ENCODE measurements at regions not wholly inside any gene's neighbourhood (a gene's known extent, or its start where the extent isn't known, plus 50 kb on each side); places are given as distances from the start of the nearest gene placed in this dataset.
A peak's percentile ranks its signal among the peaks of the same experiment; 100 is the strongest.
"Not testable (repeated sequence)": the region's sequence is repeated elsewhere in the genome, so short reads cannot be mapped to it uniquely, and the experiment has no call there.

DNA sequence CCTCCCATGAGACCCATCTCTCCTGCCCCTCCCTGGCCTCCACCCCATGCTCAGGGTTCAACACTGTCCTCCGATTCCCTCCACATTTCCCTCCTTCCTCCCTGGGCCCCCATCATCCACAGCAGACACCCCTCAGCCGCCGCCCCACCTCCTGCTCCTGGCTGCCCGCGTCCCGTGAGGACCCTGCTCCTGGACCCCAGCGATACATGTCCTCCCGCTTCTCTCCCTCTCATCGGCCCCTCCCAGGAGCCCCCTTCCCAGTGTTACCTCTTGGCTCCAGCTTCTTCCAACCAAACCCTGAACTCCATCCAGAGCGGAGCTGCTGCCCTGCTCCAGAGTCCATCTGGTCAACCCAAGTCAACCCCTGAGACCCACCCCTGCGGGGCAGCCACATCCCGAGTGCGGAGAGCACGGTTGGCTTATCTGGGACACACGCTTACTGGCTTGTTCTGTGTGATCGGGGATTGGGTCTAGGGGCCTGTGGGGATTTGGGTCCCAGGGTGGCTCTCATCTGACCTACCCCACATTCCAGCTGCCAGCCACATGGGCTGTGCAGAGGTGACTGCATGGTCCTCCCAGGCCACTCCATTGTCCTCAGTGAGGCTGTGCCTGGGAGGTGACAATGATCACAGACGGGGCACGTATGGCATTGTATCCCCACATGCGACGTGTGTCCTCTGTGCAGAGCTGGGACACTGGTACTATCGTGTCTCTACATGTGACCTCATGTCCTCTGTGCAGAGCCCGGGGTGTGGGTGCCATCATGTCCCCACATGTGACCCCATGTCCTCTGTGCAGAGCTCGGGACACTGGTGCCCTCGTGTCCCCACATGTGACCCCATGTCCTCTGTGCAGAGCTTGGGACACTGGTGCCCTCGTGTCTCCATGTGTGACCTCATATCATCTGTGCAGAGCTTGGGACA, 333.6 kb downstream of the ADGRD1 start:
- H3K27ac Mint-ChIP-seq (ENCODE audit: unreplicated experiment): peak overlapping the region; percentile 87
- DNase-seq (ENCODE audit: low read depth, low spot score): no peak
- no peaks in the 10 kb centered on the region for H3K27me3 Mint-ChIP-seq (ENCODE audit: low read depth)
- TF ChIP-seq CTCF (conservative IDR thresholded peaks at IDR 0.05): no peak
- peaks cover 3% of the 10 kb centered on the region for H3K9me3 Mint-ChIP-seq
- no peak overlapping the region for H3K4me3 Mint-ChIP-seq
- peaks cover 23% of the 10 kb centered on the region for H3K4me1 Mint-ChIP-seq
- H3K36me3 Mint-ChIP-seq (ENCODE audit: low read depth): no peaks in the 10 kb centered on the region

DNA sequence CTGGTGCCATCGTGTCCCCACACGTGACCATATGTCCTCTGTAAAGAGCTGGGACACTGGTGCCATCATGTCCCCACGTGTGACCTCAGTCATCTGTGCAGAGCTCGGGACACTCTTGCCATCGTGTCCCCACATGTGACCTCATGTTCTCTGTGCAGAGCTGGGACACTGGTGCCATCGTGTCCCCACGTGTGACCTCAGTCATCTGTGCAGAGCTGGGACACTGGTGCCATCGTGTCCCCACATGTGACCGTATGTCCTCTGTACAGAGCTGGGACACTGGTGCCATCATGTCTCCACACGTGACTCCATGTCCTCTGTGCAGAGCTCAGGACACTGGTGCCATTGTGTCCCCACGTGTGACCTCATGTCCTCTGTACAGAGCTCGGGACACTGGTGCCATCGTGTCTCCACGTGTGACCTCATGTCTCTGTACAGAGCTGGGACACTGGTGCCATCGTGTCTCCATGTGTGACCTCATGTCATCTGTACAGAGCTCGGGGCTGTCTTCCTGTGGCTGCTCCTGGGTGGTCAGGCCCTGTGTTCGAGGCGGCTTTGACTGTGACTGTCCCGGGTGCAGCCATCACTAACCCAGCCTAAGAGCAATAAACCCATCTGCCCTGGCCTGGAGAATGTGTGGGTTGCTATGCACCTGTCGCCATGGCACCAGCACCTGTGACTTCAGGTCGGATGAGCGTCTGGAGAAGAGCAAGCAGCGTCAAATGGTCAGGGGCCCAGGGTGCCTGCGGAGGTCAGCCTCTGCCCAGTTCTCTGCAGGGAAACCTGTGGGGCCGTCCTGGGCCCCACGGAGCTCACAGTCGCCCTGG, 334.4 kb downstream of the ADGRD1 start:
- peaks cover 30% of the 10 kb centered on the region for H3K4me1 Mint-ChIP-seq
- no peak for DNase-seq (ENCODE audit: low read depth, low spot score)
- H3K9me3 Mint-ChIP-seq: peaks cover 3% of the 10 kb centered on the region
- no peak overlapping the region for H3K4me3 Mint-ChIP-seq
- H3K27ac Mint-ChIP-seq (ENCODE audit: unreplicated experiment): peak overlapping the region; percentile 87
- no peak for TF ChIP-seq CTCF (conservative IDR thresholded peaks at IDR 0.05)
- H3K27me3 Mint-ChIP-seq (ENCODE audit: low read depth): no peaks in the 10 kb centered on the region
- H3K36me3 Mint-ChIP-seq (ENCODE audit: low read depth): no peaks in the 10 kb centered on the region

- not testable (repeated sequence) for H3K27me3 Mint-ChIP-seq (ENCODE audit: low read depth); H3K36me3 Mint-ChIP-seq (ENCODE audit: low read depth); H3K4me3 Mint-ChIP-seq; H3K27ac Mint-ChIP-seq (ENCODE audit: unreplicated experiment); DNase-seq (ENCODE audit: low read depth, low spot score); H3K9me3 Mint-ChIP-seq
- peaks cover 26% of the 10 kb centered on the region for H3K4me1 Mint-ChIP-seq
Observed at GRCh38 chr12:131288765-131289695, 335.3 kb downstream of the ADGRD1 start.

DNA sequence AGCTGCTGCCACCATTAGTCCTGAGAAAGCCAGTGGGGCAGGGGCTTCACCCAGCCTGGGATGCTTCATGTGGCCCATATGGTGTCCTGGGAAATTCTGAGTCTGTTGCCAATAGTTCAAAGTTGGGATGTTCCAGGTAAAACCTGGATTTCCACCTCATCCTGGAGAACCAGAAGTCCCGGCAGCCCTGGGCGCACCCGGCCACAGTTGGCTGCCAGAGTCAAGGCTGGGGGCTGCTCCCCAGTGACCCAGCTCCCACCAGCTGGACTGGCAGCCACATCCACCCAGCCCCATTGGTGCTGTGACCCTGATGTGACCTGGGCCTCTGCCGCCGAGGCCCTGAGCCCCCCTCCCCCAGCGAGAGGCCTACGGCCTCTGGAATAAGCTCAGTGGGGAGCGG, 336.1 kb downstream of the ADGRD1 start:
- H3K4me3 Mint-ChIP-seq; H3K27me3 Mint-ChIP-seq (ENCODE audit: low read depth): not testable (repeated sequence)

DNA sequence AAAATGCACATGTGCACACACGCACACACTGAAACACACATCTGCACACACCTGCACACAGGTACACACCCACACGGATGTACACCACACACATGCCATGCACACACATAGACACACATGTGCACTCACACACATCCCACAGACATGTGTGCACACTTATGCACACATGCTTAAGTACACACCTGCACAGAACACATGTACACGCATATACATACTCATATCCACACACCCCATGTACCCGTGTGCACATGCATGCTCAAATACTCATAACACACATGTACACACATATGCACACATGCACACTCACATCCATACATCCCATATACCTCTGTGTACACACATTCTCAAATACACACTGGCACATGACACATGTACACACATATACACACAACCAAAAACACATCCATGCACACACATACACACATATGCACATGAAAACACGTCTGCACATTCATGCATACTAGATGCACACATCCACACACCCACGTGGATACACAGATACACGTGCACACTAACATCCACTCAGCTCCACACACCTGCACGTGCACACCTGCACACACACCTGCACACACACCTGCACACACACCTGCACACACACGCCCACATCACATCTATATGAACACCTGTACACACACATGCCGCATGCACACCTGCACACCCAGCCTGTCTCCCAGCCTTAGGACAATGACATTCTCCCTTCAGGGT, 336.7 kb downstream of the ADGRD1 start:
- no peak overlapping the region for H3K27ac Mint-ChIP-seq (ENCODE audit: unreplicated experiment)
- H3K4me3 Mint-ChIP-seq: no peak overlapping the region
- H3K27me3 Mint-ChIP-seq (ENCODE audit: low read depth): no peaks in the 10 kb centered on the region
- no peak for TF ChIP-seq CTCF (conservative IDR thresholded peaks at IDR 0.05)
- H3K4me1 Mint-ChIP-seq: peaks cover 32% of the 10 kb centered on the region
- H3K36me3 Mint-ChIP-seq (ENCODE audit: low read depth): no peaks in the 10 kb centered on the region
- no peaks in the 10 kb centered on the region for H3K9me3 Mint-ChIP-seq
- no peak for DNase-seq (ENCODE audit: low read depth, low spot score)

More for the DNA sequence above, 336.1 kb downstream of the ADGRD1 start:
- not testable (repeated sequence) for H3K9me3 Mint-ChIP-seq; H3K27ac Mint-ChIP-seq (ENCODE audit: unreplicated experiment); H3K36me3 Mint-ChIP-seq (ENCODE audit: low read depth); DNase-seq (ENCODE audit: low read depth, low spot score)
- peaks cover 32% of the 10 kb centered on the region for H3K4me1 Mint-ChIP-seq

GRCh38 chr12:131293071-131294015, 339.6 kb downstream of the ADGRD1 start:
- H3K9me3 Mint-ChIP-seq; H3K27me3 Mint-ChIP-seq (ENCODE audit: low read depth); DNase-seq (ENCODE audit: low read depth, low spot score); H3K36me3 Mint-ChIP-seq (ENCODE audit: low read depth); H3K4me3 Mint-ChIP-seq: not testable (repeated sequence)
- Mint-ChIP-seq H3K4me1 (peaks cover 32% of the 10 kb centered on the region), H3K27ac (ENCODE audit: unreplicated experiment) (peak overlapping the region; percentile 57)

DNA sequence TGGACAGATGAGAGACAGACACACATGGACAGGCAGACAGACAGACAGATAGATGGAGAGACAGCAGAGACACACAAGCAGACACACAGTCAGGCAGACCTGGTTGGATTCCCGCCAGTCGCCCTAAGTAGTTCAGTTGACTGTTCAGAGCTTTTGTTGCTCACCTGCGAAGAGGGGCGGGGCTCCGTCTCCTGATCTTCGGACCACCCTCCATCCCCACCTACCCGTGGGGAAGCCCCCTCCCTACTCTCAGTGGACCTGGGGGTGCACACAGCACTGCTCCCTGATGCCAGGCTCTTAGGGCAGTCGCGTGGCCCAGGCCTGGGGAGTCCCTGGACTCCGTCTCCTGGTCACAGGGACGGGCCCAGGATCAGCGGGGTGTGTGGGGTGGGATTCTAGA, 341.0 kb downstream of the ADGRD1 start:
- H3K27me3 Mint-ChIP-seq (ENCODE audit: low read depth); H3K4me3 Mint-ChIP-seq; H3K36me3 Mint-ChIP-seq (ENCODE audit: low read depth); DNase-seq (ENCODE audit: low read depth, low spot score); H3K9me3 Mint-ChIP-seq; H3K27ac Mint-ChIP-seq (ENCODE audit: unreplicated experiment): not testable (repeated sequence)
- H3K4me1 Mint-ChIP-seq: peaks cover 32% of the 10 kb centered on the region

DNA sequence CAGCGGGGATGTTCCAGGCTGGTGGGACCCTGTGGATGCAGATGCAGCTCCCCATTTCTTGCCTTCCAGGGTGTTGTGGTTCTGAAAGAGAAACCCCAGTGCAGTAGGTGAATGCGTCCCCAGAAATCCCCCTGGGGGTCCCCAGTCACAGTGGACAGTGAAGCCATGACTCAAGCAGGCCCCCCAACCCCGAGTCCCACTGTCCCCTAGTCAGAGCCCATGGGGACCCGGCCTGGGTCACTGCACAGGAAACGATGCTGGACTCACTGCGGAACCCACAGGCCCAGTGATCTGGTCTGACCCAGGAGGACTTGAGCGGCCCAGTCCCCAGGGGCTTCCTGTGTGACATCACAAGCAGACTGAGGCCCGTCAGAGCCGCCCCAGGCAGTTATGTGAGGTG, 341.4 kb downstream of the ADGRD1 start:
- H3K27ac Mint-ChIP-seq (ENCODE audit: unreplicated experiment); DNase-seq (ENCODE audit: low read depth, low spot score); H3K36me3 Mint-ChIP-seq (ENCODE audit: low read depth); H3K4me3 Mint-ChIP-seq; H3K9me3 Mint-ChIP-seq; H3K27me3 Mint-ChIP-seq (ENCODE audit: low read depth): not testable (repeated sequence)
- peaks cover 30% of the 10 kb centered on the region for H3K4me1 Mint-ChIP-seq

Measured in neural crest cell (in vitro differentiated cells).